ENCODE measurements at regions not wholly inside any gene's neighbourhood (a gene's known extent, or its start where the extent isn't known, plus 50 kb on each side); places are given as distances from the start of the nearest gene placed in this dataset.

GRCh38 chr21:35352066-35352770 is 303.1 kb upstream of the RUNX1 start:
- DNase-seq: no peak

GRCh38 chr21:35351434-35351833 is 302.3 kb upstream of the RUNX1 start:
- no peak for DNase-seq

GRCh38 chr21:35350965-35351364 is 301.9 kb upstream of the RUNX1 start:
- no peak for DNase-seq

- no peak for DNase-seq
These were observed 300.4 kb upstream of the RUNX1 start for GRCh38 chr21:35349376-35350080.

GRCh38 chr21:35348686-35349085 is 299.6 kb upstream of the RUNX1 start:
- DNase-seq: no peak

- no peak for DNase-seq
These were observed 297.6 kb upstream of the RUNX1 start for GRCh38 chr21:35346697-35347096.

GRCh38 chr21:35345954-35346353 is 296.9 kb upstream of the RUNX1 start:
- no peak for DNase-seq

GRCh38 chr21:35344582-35344981 is 295.5 kb upstream of the RUNX1 start:
- DNase-seq: no peak

GRCh38 chr21:35343046-35343819 is 294.1 kb upstream of the RUNX1 start:
- no peak for DNase-seq

- peak; percentile 45 to 63 for DNase-seq
These were observed 293.3 kb upstream of the RUNX1 start for GRCh38 chr21:35342440-35342839.

GRCh38 chr21:35340273-35340672 is 291.2 kb upstream of the RUNX1 start:
- no peak for DNase-seq

GRCh38 chr21:35338881-35339632 is 290.0 kb upstream of the RUNX1 start:
- DNase-seq: no peak

- no peak for DNase-seq
These were observed 289.2 kb upstream of the RUNX1 start for GRCh38 chr21:35338281-35338680.

- DNase-seq: no peak
These were observed 288.5 kb upstream of the RUNX1 start for GRCh38 chr21:35337573-35337972.

GRCh38 chr21:35336534-35336933 is 287.4 kb upstream of the RUNX1 start:
- no peak for DNase-seq

- peak in 1 of 2 experiments; percentile 49 for DNase-seq
These were observed 286.9 kb upstream of the RUNX1 start for GRCh38 chr21:35335951-35336446.

- no peak for DNase-seq
These were observed 284.9 kb upstream of the RUNX1 start for GRCh38 chr21:35333831-35334618.

- DNase-seq: no peak
These were observed 283.8 kb upstream of the RUNX1 start for GRCh38 chr21:35332841-35333426.

GRCh38 chr21:35329940-35330660 is 281.0 kb upstream of the RUNX1 start:
- DNase-seq: no peak

- DNase-seq: no peak
These were observed 279.9 kb upstream of the RUNX1 start for GRCh38 chr21:35328856-35329455.

Measured in activated CD4-positive, alpha-beta T cell treated with anti-CD3 and anti-CD28 coated beads, Interleukin-2, amount 50 U/mL, for 48 hours (primary cell).